GM12891 (cell line): ENCODE measurements at regions not wholly inside any gene's neighbourhood (a gene's known extent, or its start where the extent isn't known, plus 50 kb on each side); places are given as distances from the start of the nearest gene placed in this dataset.

Experiments used
- PAX5 ChIP-seq: IDR thresholded peaks from 2 replicates; pipeline ENCODE4 v1.6.1; 2011; ENCODE audit warnings: low read length, moderate library complexity, mild to moderate bottlenecking; ENCODE audit not compliant: insufficient read depth, severe bottlenecking
- POLR2A ChIP-seq: IDR thresholded peaks from 2 replicates; pipeline ENCODE4 v1.6.1; 2011; ENCODE audit warnings: low read depth, low read length, control low read depth
- POLR2AphosphoS5 ChIP-seq: IDR thresholded peaks from 2 replicates; pipeline ENCODE4 v1.6.1; 2011; ENCODE audit warnings: low read depth, low read length, control low read depth
- POU2F2 ChIP-seq: IDR thresholded peaks from 2 replicates; pipeline ENCODE4 v1.6.1; 2011; ENCODE audit warnings: low read depth, mild to moderate bottlenecking, control low read depth, low read length, moderate library complexity
- SPI1 ChIP-seq: IDR thresholded peaks from 2 replicates; pipeline ENCODE4 v1.6.1; 2011; ENCODE audit warnings: low read depth, low read length, control low read depth
- TAF1 ChIP-seq: IDR thresholded peaks from 2 replicates; pipeline ENCODE4 v1.6.1; 2011; ENCODE audit warnings: low read depth, low read length, control low read depth

- TF ChIP-seq POLR2A (no peak), POLR2AphosphoS5 (no peak), TAF1 (no peak), SPI1 (no peak), PAX5 (no peak), POU2F2 (no peak)
Observed at GRCh38 chr4:106422766-106423165, 54.2 kb upstream of the GIMD1 start.
